ENCODE measurements at regions not wholly inside any gene's neighbourhood (a gene's known extent, or its start where the extent isn't known, plus 50 kb on each side); places are given as distances from the start of the nearest gene placed in this dataset.

- H2AFZ ChIP-seq (ENCODE audit: control insufficient read depth, low read length), result no peak overlapping the region
- no peak overlapping the region for H3K4me2 ChIP-seq (ENCODE audit: control insufficient read depth, extremely low read depth, insufficient read depth, low read depth, low read length)
- no peak overlapping the region for H3K9ac ChIP-seq (ENCODE audit: control insufficient read depth, extremely low read depth, insufficient read depth, low read length)
- no peaks in the 10 kb centered on the region for H3K9me1 ChIP-seq (ENCODE audit: control insufficient read depth, extremely low read depth, insufficient read depth, low read length)
- FAIRE-seq (no peak), DNase-seq (ENCODE audit: low read depth, low spot score) (no peak)
- no peaks in the 10 kb centered on the region for H3K9me3 ChIP-seq (ENCODE audit: control insufficient read depth, low read depth, low read length)
- dilution Hi-C loops (cut with MboI; ENCODE audit: extremely low pct_ligation_motif_present, low sequenced_read_pairs), result no loop called here
- no peak overlapping the region for H3K4me3 ChIP-seq (ENCODE audit: control insufficient read depth in 2 of 3, extremely low read depth in 1 of 3, insufficient read depth in 2 of 3, low read depth in 1 of 3, low read length in 3 of 3)
- H3K27ac ChIP-seq (ENCODE audit: control insufficient read depth, insufficient read depth, low read length), result no peak overlapping the region
- no peaks in the 10 kb centered on the region for H3K27me3 ChIP-seq (ENCODE audit: control insufficient read depth, extremely low read depth, insufficient read depth, low read length)
- TF ChIP-seq, protein P1, sequence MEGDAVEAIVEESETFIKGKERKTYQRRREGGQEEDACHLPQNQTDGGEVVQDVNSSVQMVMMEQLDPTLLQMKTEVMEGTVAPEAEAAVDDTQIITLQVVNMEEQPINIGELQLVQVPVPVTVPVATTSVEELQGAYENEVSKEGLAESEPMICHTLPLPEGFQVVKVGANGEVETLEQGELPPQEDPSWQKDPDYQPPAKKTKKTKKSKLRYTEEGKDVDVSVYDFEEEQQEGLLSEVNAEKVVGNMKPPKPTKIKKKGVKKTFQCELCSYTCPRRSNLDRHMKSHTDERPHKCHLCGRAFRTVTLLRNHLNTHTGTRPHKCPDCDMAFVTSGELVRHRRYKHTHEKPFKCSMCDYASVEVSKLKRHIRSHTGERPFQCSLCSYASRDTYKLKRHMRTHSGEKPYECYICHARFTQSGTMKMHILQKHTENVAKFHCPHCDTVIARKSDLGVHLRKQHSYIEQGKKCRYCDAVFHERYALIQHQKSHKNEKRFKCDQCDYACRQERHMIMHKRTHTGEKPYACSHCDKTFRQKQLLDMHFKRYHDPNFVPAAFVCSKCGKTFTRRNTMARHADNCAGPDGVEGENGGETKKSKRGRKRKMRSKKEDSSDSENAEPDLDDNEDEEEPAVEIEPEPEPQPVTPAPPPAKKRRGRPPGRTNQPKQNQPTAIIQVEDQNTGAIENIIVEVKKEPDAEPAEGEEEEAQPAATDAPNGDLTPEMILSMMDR (optimal IDR thresholded peaks at IDR 0.05 in 1 of 3, IDR thresholded peaks at IDR 0.05 in 1 of 3, conservative IDR thresholded peaks at IDR 0.05 in 1 of 3; ENCODE audit: extremely low read depth in 1 of 3, insufficient read depth in 2 of 3, low read length in 3 of 3), result no peak
- TF ChIP-seq EZH2 (IDR thresholded peaks at IDR 0.05; ENCODE audit: low read length), result no peak
- no peaks in the 10 kb centered on the region for H4K20me1 ChIP-seq (ENCODE audit: control insufficient read depth, extremely low read depth, insufficient read depth, low read length)
- no peaks in the 10 kb centered on the region for H3K4me1 ChIP-seq (ENCODE audit: control insufficient read depth, extremely low read depth, insufficient read depth, low read length)
- no peaks in the 10 kb centered on the region for H3K79me2 ChIP-seq (ENCODE audit: control insufficient read depth, insufficient read depth, low read length)
- H3K36me3 ChIP-seq (ENCODE audit: control insufficient read depth in 2 of 2, extremely low read depth in 1 of 2, insufficient read depth in 2 of 2, low read length in 2 of 2), result no peaks in the 10 kb centered on the region
Observed at GRCh38 chr6:120545353-120545752, 788.9 kb downstream of the TBC1D32 start.

DNA sequence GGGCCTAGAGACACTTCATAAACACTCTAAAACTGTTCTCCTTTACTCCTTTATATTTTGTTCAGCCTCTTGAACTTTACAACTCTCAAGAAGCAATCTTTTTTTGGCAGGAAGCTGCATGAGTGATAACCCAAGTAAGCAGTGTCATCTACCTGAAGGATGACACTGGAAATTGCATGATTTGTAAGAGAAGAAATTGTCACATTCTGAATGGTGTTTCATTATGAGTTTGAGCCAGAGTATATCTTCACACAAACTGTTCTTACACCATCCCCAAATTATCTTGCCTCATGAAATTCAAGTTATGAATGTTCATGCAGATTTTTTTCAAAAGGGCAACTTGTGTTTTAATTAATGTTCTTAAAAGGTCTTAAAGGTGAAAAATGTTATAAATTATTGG, 799.3 kb downstream of the TBC1D32 start:
- no peaks in the 10 kb centered on the region for H3K4me1 ChIP-seq (ENCODE audit: control insufficient read depth, extremely low read depth, insufficient read depth, low read length)
- no peak overlapping the region for H2AFZ ChIP-seq (ENCODE audit: control insufficient read depth, low read length)
- no peaks in the 10 kb centered on the region for H3K9me3 ChIP-seq (ENCODE audit: control insufficient read depth, low read depth, low read length)
- H3K36me3 ChIP-seq (ENCODE audit: control insufficient read depth in 2 of 2, extremely low read depth in 1 of 2, insufficient read depth in 2 of 2, low read length in 2 of 2), result no peaks in the 10 kb centered on the region
- H3K4me2 ChIP-seq (ENCODE audit: control insufficient read depth, extremely low read depth, insufficient read depth, low read depth, low read length), result no peak overlapping the region
- TF ChIP-seq, protein P1 (optimal IDR thresholded peaks at IDR 0.05 in 1 of 3, IDR thresholded peaks at IDR 0.05 in 1 of 3, conservative IDR thresholded peaks at IDR 0.05 in 1 of 3; ENCODE audit: extremely low read depth in 1 of 3, insufficient read depth in 2 of 3, low read length in 3 of 3), result no peak
- TF ChIP-seq EZH2 (IDR thresholded peaks at IDR 0.05; ENCODE audit: low read length), result no peak
- H4K20me1 ChIP-seq (ENCODE audit: control insufficient read depth, extremely low read depth, insufficient read depth, low read length), result no peaks in the 10 kb centered on the region
- H3K27ac ChIP-seq (ENCODE audit: control insufficient read depth, insufficient read depth, low read length), result no peak overlapping the region
- dilution Hi-C loops (cut with MboI; ENCODE audit: extremely low pct_ligation_motif_present, low sequenced_read_pairs), result no loop called here
- H3K79me2 ChIP-seq (ENCODE audit: control insufficient read depth, insufficient read depth, low read length), result no peaks in the 10 kb centered on the region
- H3K9me1 ChIP-seq (ENCODE audit: control insufficient read depth, extremely low read depth, insufficient read depth, low read length), result no peaks in the 10 kb centered on the region
- H3K27me3 ChIP-seq (ENCODE audit: control insufficient read depth, extremely low read depth, insufficient read depth, low read length), result no peaks in the 10 kb centered on the region
- DNase-seq (ENCODE audit: low read depth, low spot score) (no peak), FAIRE-seq (no peak)
- no peak overlapping the region for H3K9ac ChIP-seq (ENCODE audit: control insufficient read depth, extremely low read depth, insufficient read depth, low read length)
- no peak overlapping the region for H3K4me3 ChIP-seq (ENCODE audit: control insufficient read depth in 2 of 3, extremely low read depth in 1 of 3, insufficient read depth in 2 of 3, low read depth in 1 of 3, low read length in 3 of 3)

Measured in keratinocyte (primary cell).